SU-DHL-6 (cell line): ENCODE measurements at regions not wholly inside any gene's neighbourhood (a gene's known extent, or its start where the extent isn't known, plus 50 kb on each side); places are given as distances from the start of the nearest gene placed in this dataset.

Source experiments
- EZH2phosphoT487 ChIP-seq: fragments of 200-600 bp; sonication (generic), shearing (Covaris generic); conservative IDR thresholded peaks from 2 replicates; pipeline ENCODE4 v1.6.1; 2018; ENCODE audit warnings: mild to moderate bottlenecking, antibody characterized with exemption, low read length, moderate library complexity, mixed read lengths
- TF ChIP-seq, protein P1 (sequence below): fragments of 200-600 bp; sonication (generic); IDR thresholded peaks from one replicate; pipeline ENCODE4 v1.5.1; 2017; ENCODE audit warnings: antibody characterized with exemption, mild to moderate bottlenecking, low read length, moderate library complexity; ENCODE audit not compliant: insufficient read depth, poor library complexity, severe bottlenecking

DNA sequence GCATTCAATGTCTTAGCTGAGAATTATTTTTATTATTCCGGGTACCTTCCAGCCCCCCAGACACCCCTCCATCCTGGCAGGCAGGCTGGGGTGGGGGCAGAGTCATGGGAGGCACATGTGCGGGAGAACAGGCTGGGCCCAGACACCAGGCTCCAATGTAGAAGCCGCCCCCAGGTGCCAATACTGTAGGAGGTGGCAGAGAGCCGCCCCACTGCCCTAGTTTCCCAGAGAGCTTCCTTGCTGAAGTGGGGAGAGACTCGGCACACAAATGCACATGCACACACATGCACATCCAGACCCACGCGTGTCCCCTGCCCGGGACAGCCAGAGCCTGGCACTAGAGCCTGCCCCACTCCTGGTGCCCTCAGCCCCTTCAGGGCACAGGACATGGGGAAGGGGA, 98.4 kb upstream of the LINGO1 start:
- no peak for TF ChIP-seq EZH2phosphoT487
- TF ChIP-seq, protein P1, sequence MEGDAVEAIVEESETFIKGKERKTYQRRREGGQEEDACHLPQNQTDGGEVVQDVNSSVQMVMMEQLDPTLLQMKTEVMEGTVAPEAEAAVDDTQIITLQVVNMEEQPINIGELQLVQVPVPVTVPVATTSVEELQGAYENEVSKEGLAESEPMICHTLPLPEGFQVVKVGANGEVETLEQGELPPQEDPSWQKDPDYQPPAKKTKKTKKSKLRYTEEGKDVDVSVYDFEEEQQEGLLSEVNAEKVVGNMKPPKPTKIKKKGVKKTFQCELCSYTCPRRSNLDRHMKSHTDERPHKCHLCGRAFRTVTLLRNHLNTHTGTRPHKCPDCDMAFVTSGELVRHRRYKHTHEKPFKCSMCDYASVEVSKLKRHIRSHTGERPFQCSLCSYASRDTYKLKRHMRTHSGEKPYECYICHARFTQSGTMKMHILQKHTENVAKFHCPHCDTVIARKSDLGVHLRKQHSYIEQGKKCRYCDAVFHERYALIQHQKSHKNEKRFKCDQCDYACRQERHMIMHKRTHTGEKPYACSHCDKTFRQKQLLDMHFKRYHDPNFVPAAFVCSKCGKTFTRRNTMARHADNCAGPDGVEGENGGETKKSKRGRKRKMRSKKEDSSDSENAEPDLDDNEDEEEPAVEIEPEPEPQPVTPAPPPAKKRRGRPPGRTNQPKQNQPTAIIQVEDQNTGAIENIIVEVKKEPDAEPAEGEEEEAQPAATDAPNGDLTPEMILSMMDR, result no peak
